SJCRH30 (cell line): ENCODE measurements at regions not wholly inside any gene's neighbourhood (a gene's known extent, or its start where the extent isn't known, plus 50 kb on each side); places are given as distances from the start of the nearest gene placed in this dataset.

Experiments used
- DNase-seq, 2 experiments: peaks; one replicate each; pipeline ENCODE4 v3.0.0-alpha.2; 2015 to 2020
- H3K27ac ChIP-seq: fragments of 250-450 bp; sonication (Bioruptor Pico); 2 replicates; pipeline ENCODE4 v1.5.1; 2020; ENCODE audit warnings: mild to moderate bottlenecking, moderate library complexity
- H3K27me3 ChIP-seq: fragments of 250-450 bp; sonication (Bioruptor Pico); 2 replicates; pipeline ENCODE4 v1.5.1; 2020; ENCODE audit warnings: mild to moderate bottlenecking, moderate library complexity
- H3K36me3 ChIP-seq: fragments of 250-450 bp; sonication (Bioruptor Pico); 2 replicates; pipeline ENCODE4 v1.5.1; 2020; ENCODE audit warnings: mild to moderate bottlenecking, moderate library complexity
- H3K4me1 ChIP-seq: fragments of 250-450 bp; sonication (Bioruptor Pico); 2 replicates; pipeline ENCODE4 v1.5.1; 2020; ENCODE audit warnings: mild to moderate bottlenecking, moderate library complexity
- H3K4me3 ChIP-seq: fragments of 250-450 bp; sonication (Bioruptor Pico); 2 replicates; pipeline ENCODE4 v1.5.1; 2020; ENCODE audit warnings: mild to moderate bottlenecking, moderate library complexity
- H3K9me3 ChIP-seq: fragments of 250-450 bp; sonication (Bioruptor Pico); replicated peaks from 2 replicates; pipeline ENCODE4 v1.5.1; 2020; ENCODE audit warnings: mild to moderate bottlenecking, moderate library complexity

DNA sequence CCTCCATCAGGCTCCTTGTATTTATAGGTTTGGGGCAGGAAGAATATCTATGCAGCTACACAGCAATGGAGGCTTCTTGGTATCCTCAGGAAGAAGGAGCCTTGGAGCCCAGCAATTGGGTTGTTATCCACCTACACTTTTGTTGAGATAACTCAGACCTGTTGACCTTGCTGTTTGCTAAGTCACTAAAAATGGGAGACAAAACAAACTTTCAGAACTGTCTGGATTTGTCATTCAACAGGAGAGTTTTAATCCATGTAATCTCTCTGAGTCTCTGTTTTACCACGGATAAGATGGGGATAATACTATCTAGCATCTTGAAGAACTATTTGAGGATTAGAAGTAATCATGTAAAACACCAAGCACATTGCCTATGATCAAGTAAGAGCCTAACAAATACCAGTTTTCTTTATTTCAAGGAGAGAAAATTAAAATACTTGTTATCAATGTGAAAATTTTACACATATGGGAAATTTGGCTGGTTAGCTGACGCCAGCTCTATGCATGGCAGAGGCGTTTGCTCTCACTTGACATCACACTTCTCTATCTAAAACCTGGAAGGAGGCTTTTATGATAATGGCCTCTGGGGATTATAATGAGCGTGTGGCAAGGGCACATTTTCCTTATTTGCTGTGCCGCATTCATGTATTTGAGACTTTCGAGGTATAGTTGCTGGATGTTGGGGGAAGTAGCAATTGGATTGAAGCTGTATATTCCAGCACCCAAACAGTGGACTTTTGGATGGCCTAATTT is 215.6 kb downstream of the PDCD6IP start:
- no peaks in the 10 kb centered on the region for H3K9me3 ChIP-seq
- H3K27ac ChIP-seq, result no peak overlapping the region
- DNase-seq, result no peak
- no peaks in the 10 kb centered on the region for H3K27me3 ChIP-seq
- no peak overlapping the region for H3K4me3 ChIP-seq
- no peaks in the 10 kb centered on the region for H3K36me3 ChIP-seq
- peaks cover 9% of the 10 kb centered on the region for H3K4me1 ChIP-seq

- H3K36me3 ChIP-seq, result no peaks in the 10 kb centered on the region
- no peaks in the 10 kb centered on the region for H3K27me3 ChIP-seq
- H3K4me3 ChIP-seq, result no peak overlapping the region
- H3K27ac ChIP-seq, result no peak overlapping the region
- peaks cover 9% of the 10 kb centered on the region for H3K4me1 ChIP-seq
- DNase-seq, result no peak
- no peaks in the 10 kb centered on the region for H3K9me3 ChIP-seq
These were observed 217.0 kb downstream of the PDCD6IP start for GRCh38 chr3:34015204-34016142.

DNA sequence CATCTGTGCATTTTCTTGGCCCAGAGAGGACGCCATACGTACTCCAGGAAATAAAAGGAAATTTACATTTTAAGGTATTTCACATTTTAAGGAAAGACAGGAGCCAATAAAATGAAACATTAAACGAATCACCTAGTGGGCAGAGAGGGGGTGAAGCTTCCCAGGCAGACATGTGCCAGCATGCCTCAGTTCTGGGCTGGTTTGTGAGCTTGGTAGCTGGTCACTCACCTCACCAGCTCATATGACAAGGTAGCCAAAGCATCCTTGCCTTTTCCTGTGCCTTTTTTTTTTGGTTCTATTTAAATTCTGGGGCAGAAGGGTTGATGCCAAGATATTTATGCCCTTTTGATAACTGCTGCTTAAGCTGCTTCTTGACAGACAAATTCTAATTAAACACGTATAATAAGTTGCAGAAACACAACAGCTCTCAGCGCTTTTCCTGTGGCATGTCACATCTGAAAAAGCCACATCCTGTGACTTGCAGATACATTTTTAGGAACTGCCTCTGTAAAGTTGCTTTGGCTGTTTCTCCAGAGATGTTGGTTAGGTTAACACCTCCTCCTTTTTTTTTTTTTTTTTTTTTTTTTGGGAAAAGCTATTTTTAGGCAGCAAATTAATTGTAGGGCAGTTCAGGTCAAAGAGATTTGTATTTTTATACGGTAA is 218.6 kb downstream of the PDCD6IP start:
- Histone ChIP-seq H3K9me3 (no peaks in the 10 kb centered on the region), H3K27ac (no peak overlapping the region)

GRCh38 chr3:34017757-34018156 is 219.3 kb downstream of the PDCD6IP start:
- H3K36me3 ChIP-seq, result no peaks in the 10 kb centered on the region
- no peaks in the 10 kb centered on the region for H3K9me3 ChIP-seq
- H3K27me3 ChIP-seq, result no peaks in the 10 kb centered on the region
- no peak overlapping the region for H3K4me3 ChIP-seq
- no peak overlapping the region for H3K27ac ChIP-seq
- no peaks in the 10 kb centered on the region; the same call in 1 of the 2 replicates for H3K4me1 ChIP-seq
- DNase-seq, result no peak

More for the DNA sequence above, 218.6 kb downstream of the PDCD6IP start:
- Histone ChIP-seq H3K36me3 (no peaks in the 10 kb centered on the region), H3K4me1 (peaks cover 4% of the 10 kb centered on the region; the same call in 1 of the 2 replicates), H3K4me3 (no peak overlapping the region), H3K27me3 (no peaks in the 10 kb centered on the region)
- no peak for DNase-seq

- H3K4me1 ChIP-seq, result no peaks in the 10 kb centered on the region
- no peak overlapping the region for H3K4me3 ChIP-seq
- H3K27me3 ChIP-seq, result no peaks in the 10 kb centered on the region
- no peak overlapping the region for H3K27ac ChIP-seq
- no peaks in the 10 kb centered on the region for H3K9me3 ChIP-seq
- H3K36me3 ChIP-seq, result no peaks in the 10 kb centered on the region
- no peak for DNase-seq
These were observed 220.7 kb downstream of the PDCD6IP start for GRCh38 chr3:34019158-34019557.

- Histone ChIP-seq H3K4me3 (no peak overlapping the region), H3K36me3 (no peaks in the 10 kb centered on the region), H3K27me3 (no peaks in the 10 kb centered on the region), H3K9me3 (no peaks in the 10 kb centered on the region), H3K4me1 (no peaks in the 10 kb centered on the region), H3K27ac (no peak overlapping the region)
- no peak for DNase-seq
These were observed 221.7 kb downstream of the PDCD6IP start for GRCh38 chr3:34020170-34020569.

DNA sequence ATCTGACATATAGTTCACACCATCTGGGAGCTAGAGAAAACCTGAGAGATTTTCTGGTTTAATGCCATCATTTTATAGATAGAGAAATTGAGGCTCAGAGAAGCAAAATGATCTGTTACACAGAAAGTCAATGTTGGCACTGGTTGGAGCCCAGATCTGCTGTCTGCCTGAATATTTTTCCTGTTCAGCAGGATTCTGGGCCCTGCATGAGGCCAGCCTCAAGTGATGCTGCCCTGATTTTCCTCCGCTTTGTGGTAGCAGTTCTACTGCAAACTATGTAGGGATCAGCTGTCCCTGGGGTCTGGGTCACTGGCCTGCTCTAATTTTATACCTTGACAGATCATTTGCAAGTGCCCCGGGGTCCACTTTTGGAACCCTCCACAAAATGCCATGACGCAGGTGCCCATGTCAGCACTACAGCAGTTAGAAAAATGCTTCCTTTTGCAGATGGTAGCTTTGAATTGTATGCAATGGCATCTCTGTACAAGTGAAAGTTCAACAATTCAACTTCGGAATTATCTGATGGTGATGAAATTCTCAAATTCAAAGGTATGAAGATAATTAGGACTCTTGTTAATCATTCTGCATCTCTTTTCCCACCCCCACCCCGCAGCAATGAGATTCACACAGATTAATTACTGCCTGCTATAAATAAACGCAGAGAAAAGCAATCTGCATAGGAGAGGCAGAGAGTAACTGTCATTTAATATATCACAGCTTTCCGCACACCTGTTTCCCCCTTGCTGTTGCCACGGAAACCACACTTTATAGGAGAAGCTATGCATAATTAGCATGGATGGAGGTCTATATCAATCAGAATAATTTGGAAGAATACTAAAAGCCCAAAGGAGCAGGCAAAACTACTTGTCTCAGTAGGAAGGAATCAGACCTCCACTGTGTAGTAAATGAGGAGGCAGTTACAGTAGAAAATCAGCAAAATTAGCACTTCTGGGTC is 222.6 kb downstream of the PDCD6IP start:
- no peaks in the 10 kb centered on the region for H3K36me3 ChIP-seq
- H3K27me3 ChIP-seq, result no peaks in the 10 kb centered on the region
- peak in 1 of 2 experiments; percentile 15 for DNase-seq
- no peaks in the 10 kb centered on the region for H3K9me3 ChIP-seq
- H3K27ac ChIP-seq, result no peak overlapping the region
- no peak overlapping the region for H3K4me3 ChIP-seq
- H3K4me1 ChIP-seq, result no peaks in the 10 kb centered on the region

- no peak overlapping the region for H3K4me3 ChIP-seq
- H3K27me3 ChIP-seq, result no peaks in the 10 kb centered on the region
- H3K9me3 ChIP-seq, result no peaks in the 10 kb centered on the region
- H3K27ac ChIP-seq, result no peak overlapping the region
- no peaks in the 10 kb centered on the region for H3K4me1 ChIP-seq
- no peaks in the 10 kb centered on the region for H3K36me3 ChIP-seq
- no peak for DNase-seq
These were observed 223.7 kb downstream of the PDCD6IP start for GRCh38 chr3:34022147-34022546.

DNA sequence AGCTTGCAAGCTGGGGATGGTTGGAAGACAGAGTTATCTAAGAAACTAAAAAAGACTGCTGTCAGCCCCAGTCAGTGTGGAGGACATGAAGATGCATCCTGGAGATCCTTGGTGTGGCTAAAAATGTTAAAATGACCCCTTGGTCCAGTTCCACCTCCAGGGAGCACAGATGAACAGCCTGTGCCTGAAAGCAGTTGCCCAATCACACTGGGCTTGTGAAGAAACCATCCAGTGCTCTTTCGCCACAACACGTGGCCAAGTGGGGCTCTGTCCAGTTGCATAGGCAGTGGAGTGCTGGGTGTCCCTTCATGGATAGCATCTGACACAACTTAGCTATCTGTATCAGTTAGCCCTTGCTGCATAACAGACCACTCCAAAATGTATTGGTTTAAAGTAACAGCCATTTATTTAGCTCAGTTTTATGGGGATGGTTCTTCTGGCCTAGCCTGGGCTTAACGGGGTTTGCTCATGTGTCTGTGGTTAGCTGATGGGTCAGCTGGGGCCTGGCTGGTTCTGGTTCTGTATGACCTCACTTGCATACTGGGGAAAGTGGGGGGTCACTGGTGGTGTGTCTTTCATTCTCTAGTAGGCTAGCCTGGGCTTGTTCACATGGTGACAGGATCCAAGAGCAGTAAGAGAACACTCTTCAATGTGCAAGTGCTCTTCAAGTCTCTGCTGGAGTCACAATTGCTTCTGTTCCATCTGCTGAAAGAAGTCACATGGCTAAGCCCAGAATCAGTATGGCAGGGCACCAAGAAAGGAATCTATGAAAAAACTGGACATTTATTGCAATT is 226.2 kb downstream of the PDCD6IP start:
- H3K27ac ChIP-seq, result no peak overlapping the region
- no peaks in the 10 kb centered on the region for H3K36me3 ChIP-seq
- no peak for DNase-seq
- H3K9me3 ChIP-seq, result no peaks in the 10 kb centered on the region
- H3K27me3 ChIP-seq, result no peaks in the 10 kb centered on the region
- no peaks in the 10 kb centered on the region for H3K4me1 ChIP-seq
- no peak overlapping the region for H3K4me3 ChIP-seq

GRCh38 chr3:34033839-34034238 is 235.4 kb downstream of the PDCD6IP start:
- Histone ChIP-seq H3K27ac (no peak overlapping the region), H3K4me3 (no peak overlapping the region), H3K36me3 (no peaks in the 10 kb centered on the region), H3K9me3 (no peaks in the 10 kb centered on the region), H3K4me1 (no peaks in the 10 kb centered on the region), H3K27me3 (no peaks in the 10 kb centered on the region)
- DNase-seq, result no peak

GRCh38 chr3:34034840-34035239 is 236.4 kb downstream of the PDCD6IP start:
- H3K27ac ChIP-seq, result no peak overlapping the region
- no peaks in the 10 kb centered on the region for H3K36me3 ChIP-seq
- no peak for DNase-seq
- no peak overlapping the region for H3K4me3 ChIP-seq
- H3K4me1 ChIP-seq, result no peaks in the 10 kb centered on the region
- no peaks in the 10 kb centered on the region for H3K27me3 ChIP-seq
- no peaks in the 10 kb centered on the region for H3K9me3 ChIP-seq

DNA sequence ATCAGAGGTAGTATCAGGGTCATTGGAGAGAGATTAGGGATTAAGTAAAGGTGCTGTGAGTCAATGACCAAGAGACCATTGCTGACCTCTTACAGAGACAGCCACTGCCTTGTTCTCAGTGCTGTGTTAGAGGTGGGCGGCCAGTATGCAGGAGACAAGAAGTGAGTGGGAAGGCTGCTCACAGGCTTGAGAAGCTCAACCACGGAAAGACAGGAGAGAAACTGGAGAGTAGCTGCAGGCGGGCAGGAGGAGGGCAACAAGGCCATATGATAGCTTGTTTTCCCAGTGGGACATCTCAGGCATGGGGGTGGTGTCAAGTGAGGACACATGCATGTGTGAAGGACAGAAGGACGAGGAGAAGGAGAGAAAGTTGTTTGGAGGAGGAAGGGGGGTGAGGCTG is 237.3 kb downstream of the PDCD6IP start:
- no peak for DNase-seq
- Histone ChIP-seq H3K27ac (no peak overlapping the region), H3K27me3 (no peaks in the 10 kb centered on the region), H3K36me3 (no peaks in the 10 kb centered on the region), H3K4me1 (no peaks in the 10 kb centered on the region), H3K9me3 (no peaks in the 10 kb centered on the region), H3K4me3 (no peak overlapping the region)

DNA sequence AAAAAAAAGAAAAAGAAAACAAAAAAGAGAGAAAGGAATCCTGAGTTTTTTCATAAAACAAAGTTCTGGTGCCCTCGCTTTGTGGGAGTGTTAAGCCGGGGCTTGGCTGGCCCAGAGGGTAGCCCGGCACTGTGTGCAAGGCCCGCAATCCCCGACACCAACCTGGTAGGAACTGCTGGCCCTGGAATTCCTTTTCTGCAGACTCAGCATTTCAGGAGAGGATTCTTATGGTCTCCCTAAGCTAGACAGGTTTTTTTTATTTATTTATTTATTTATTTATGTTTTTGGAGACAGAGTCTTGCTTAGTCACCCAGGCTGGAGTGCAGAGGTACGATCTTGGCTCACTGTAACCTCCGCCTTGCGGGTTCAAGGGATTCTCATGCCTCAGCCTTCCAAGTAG is 238.8 kb downstream of the PDCD6IP start:
- H3K9me3 ChIP-seq, result no peaks in the 10 kb centered on the region
- no peaks in the 10 kb centered on the region for H3K4me1 ChIP-seq
- H3K36me3 ChIP-seq, result no peaks in the 10 kb centered on the region
- H3K27ac ChIP-seq, result no peak overlapping the region
- H3K27me3 ChIP-seq, result no peaks in the 10 kb centered on the region
- DNase-seq, result no peak
- H3K4me3 ChIP-seq, result no peak overlapping the region
